ENCODE measurements at regions not wholly inside any gene's neighbourhood (a gene's known extent, or its start where the extent isn't known, plus 50 kb on each side); places are given as distances from the start of the nearest gene placed in this dataset.

- no peak for TF ChIP-seq CTCF (IDR thresholded peaks at IDR 0.05)
Observed at GRCh38 chr18:70457223-70457622, 168.4 kb downstream of the SOCS6 start.

- TF ChIP-seq CTCF (IDR thresholded peaks at IDR 0.05), result no peak
Observed at GRCh38 chr18:70456376-70456775, 167.5 kb downstream of the SOCS6 start.

GRCh38 chr18:70455731-70456130 lies 166.9 kb downstream of the SOCS6 start:
- no peak for TF ChIP-seq CTCF (IDR thresholded peaks at IDR 0.05)

- peak; percentile 87 for TF ChIP-seq CTCF (IDR thresholded peaks at IDR 0.05)
Observed at GRCh38 chr18:70454704-70455322, 166.0 kb downstream of the SOCS6 start.

GRCh38 chr18:70453058-70453775 lies 164.4 kb downstream of the SOCS6 start:
- no peak for TF ChIP-seq CTCF (IDR thresholded peaks at IDR 0.05)

- TF ChIP-seq CTCF (IDR thresholded peaks at IDR 0.05), result no peak
Observed at GRCh38 chr18:70452501-70452900, 163.7 kb downstream of the SOCS6 start.

GRCh38 chr18:70450426-70451253 lies 161.8 kb downstream of the SOCS6 start:
- TF ChIP-seq CTCF (IDR thresholded peaks at IDR 0.05), result peak; percentile 68
